SU-DHL-6 (cell line): ENCODE measurements at regions not wholly inside any gene's neighbourhood (a gene's known extent, or its start where the extent isn't known, plus 50 kb on each side); places are given as distances from the start of the nearest gene placed in this dataset.

Source experiments
- H2AFZ ChIP-seq: fragments of 200-600 bp; sonication (generic); 2 replicates; pipeline ENCODE4 v1.6.1; 2014; ENCODE audit warnings: low read depth, mild to moderate bottlenecking, moderate library complexity, mixed read lengths, antibody characterized with exemption, low read length; ENCODE audit not compliant: severe bottlenecking
- H3F3A ChIP-seq: fragments of 200-600 bp; shearing (Covaris generic); 2 replicates; pipeline ENCODE4 v1.6.0; 2016; ENCODE audit warnings: antibody characterized with exemption, mild to moderate bottlenecking; ENCODE audit not compliant: insufficient read depth
- H3K27ac ChIP-seq: fragments of 200-600 bp; sonication (generic); 2 replicates; pipeline ENCODE4 v1.5.1; 2016; ENCODE audit warnings: low read depth, mild to moderate bottlenecking, low read length, moderate library complexity, mixed read lengths
- H3K27me3 ChIP-seq: fragments of 200-600 bp; sonication (generic), shearing (Covaris generic); 2 replicates; pipeline ENCODE4 v1.6.0; 2014; ENCODE audit warnings: mild to moderate bottlenecking, low read length
- H3K36me3 ChIP-seq: fragments of 200-600 bp; sonication (generic); 2 replicates; pipeline ENCODE4 v1.6.1; 2014; ENCODE audit warnings: mild to moderate bottlenecking, low read length, mixed read lengths
- H3K4me2 ChIP-seq: fragments of 300-600, 200-600 bp; shearing (Covaris generic), sonication (generic); 2 replicates; pipeline ENCODE4 v1.6.0; 2014; ENCODE audit warnings: low read length, low read depth, mild to moderate bottlenecking; ENCODE audit not compliant: poor library complexity, severe bottlenecking
- H3K4me3 ChIP-seq: fragments of 200-600 bp; sonication (generic); 2 replicates; pipeline ENCODE4 v1.5.1; 2014; ENCODE audit warnings: antibody characterized with exemption, low read length, mild to moderate bottlenecking, mixed read lengths; ENCODE audit not compliant: insufficient read depth, poor library complexity, severe bottlenecking
- H3K79me2 ChIP-seq: fragments of 200-600 bp; sonication (generic); 2 replicates; pipeline ENCODE4 v1.6.1; 2014; ENCODE audit warnings: mild to moderate bottlenecking, low read length, moderate library complexity; ENCODE audit not compliant: insufficient read depth
- H3K9ac ChIP-seq: fragments of 200-600 bp; sonication (generic); 2 replicates; pipeline ENCODE4 v1.7.0; 2014; ENCODE audit warnings: mild to moderate bottlenecking, low read length
- H3K9me2 ChIP-seq: fragments of 200-600 bp; sonication (generic); replicated peaks from 2 replicates; pipeline ENCODE4 v1.6.1; 2014; ENCODE audit warnings: low read length; ENCODE audit not compliant: insufficient read depth
- H3K9me3 ChIP-seq: fragments of 200-600 bp; sonication (generic); 2 replicates; pipeline ENCODE4 v1.6.1; 2014; ENCODE audit warnings: low read length, mixed read lengths; ENCODE audit not compliant: insufficient read depth
- H4K20me1 ChIP-seq: fragments of 200-600 bp; sonication (generic); 2 replicates; pipeline ENCODE4 v1.6.1; 2014; ENCODE audit warnings: low read depth, mild to moderate bottlenecking, antibody characterized with exemption, low read length, moderate library complexity, mixed read lengths
- EZH2phosphoT487 ChIP-seq: fragments of 200-600 bp; sonication (generic), shearing (Covaris generic); conservative IDR thresholded peaks from 2 replicates; pipeline ENCODE4 v1.6.1; 2018; ENCODE audit warnings: mild to moderate bottlenecking, antibody characterized with exemption, low read length, moderate library complexity, mixed read lengths
- TF ChIP-seq, protein P1 (sequence below): fragments of 200-600 bp; sonication (generic); IDR thresholded peaks from one replicate; pipeline ENCODE4 v1.5.1; 2017; ENCODE audit warnings: antibody characterized with exemption, mild to moderate bottlenecking, low read length, moderate library complexity; ENCODE audit not compliant: insufficient read depth, poor library complexity, severe bottlenecking

DNA sequence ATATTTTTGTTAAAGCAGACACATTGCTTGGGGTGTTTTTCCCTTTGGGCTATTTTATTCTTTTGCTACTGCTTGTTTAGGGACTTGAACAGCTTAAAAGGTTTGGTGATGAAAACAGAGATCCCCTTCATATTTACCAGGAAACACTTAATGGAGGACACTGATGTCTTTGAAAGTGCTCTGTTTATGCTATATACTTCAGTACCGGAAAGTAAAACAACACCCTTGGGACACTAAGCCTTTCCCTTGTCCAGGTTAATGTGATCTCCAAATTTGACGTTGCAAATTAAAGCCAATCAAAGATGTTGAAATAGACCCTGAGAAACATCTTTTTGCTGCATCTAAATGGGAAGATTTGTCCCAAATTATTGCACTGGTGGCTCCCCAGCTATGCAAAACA, 564.6 kb upstream of the PKDCC start:
- no peaks in the 10 kb centered on the region for H3F3A ChIP-seq
- H3K36me3 ChIP-seq, result no peaks in the 10 kb centered on the region
- H3K4me2 ChIP-seq, result no peak overlapping the region
- H3K27ac ChIP-seq, result no peak overlapping the region
- H3K9ac ChIP-seq, result no peak overlapping the region
- H3K9me3 ChIP-seq, result no peaks in the 10 kb centered on the region
- no peaks in the 10 kb centered on the region for H4K20me1 ChIP-seq
- H3K79me2 ChIP-seq, result no peaks in the 10 kb centered on the region
- TF ChIP-seq, protein P1, sequence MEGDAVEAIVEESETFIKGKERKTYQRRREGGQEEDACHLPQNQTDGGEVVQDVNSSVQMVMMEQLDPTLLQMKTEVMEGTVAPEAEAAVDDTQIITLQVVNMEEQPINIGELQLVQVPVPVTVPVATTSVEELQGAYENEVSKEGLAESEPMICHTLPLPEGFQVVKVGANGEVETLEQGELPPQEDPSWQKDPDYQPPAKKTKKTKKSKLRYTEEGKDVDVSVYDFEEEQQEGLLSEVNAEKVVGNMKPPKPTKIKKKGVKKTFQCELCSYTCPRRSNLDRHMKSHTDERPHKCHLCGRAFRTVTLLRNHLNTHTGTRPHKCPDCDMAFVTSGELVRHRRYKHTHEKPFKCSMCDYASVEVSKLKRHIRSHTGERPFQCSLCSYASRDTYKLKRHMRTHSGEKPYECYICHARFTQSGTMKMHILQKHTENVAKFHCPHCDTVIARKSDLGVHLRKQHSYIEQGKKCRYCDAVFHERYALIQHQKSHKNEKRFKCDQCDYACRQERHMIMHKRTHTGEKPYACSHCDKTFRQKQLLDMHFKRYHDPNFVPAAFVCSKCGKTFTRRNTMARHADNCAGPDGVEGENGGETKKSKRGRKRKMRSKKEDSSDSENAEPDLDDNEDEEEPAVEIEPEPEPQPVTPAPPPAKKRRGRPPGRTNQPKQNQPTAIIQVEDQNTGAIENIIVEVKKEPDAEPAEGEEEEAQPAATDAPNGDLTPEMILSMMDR, result no peak
- TF ChIP-seq EZH2phosphoT487, result no peak
- H3K9me2 ChIP-seq, result no peaks in the 10 kb centered on the region
- H3K4me3 ChIP-seq, result no peak overlapping the region
- no peak overlapping the region for H2AFZ ChIP-seq
- no peaks in the 10 kb centered on the region for H3K27me3 ChIP-seq

DNA sequence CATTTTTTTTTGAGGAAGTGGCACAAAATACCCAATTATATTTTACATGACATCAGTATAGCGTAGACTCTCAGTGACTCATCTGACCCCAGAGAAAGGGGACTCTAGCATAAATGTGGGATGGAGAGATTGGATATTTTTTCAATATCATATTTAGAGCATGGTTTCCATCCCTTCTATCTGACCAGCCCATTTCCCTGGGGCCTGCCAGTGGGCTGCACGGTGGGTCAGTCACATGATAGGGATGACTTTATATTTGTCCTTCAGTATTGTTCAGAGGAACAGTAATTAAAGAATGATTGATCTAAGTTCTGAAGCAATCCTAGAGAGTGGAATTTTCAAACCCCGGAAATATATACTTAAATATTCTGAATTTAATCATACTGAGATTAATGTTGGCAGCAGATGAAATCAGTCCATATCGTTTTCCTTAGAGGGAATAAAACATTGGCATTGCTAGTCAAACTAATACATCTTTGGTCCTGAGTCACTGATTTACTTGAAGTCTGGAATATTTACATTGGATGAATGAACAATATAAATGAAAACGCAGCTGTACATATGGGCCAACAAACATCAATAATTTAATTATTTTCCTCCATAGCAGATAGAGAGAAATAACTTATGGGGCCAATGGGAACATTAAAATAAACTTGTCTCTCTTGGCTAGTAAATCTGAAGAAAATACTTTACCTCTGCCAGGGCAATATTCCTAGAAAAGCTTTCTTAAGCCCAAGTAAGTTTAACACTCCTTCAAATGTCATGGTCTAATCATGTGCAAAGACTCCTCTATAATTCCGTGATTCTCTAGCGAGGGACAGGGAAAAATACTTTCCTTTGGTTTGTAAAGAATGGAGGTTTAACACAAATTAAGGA, 563.6 kb upstream of the PKDCC start:
- Histone ChIP-seq H3K36me3 (no peaks in the 10 kb centered on the region), H3F3A (no peaks in the 10 kb centered on the region), H3K4me3 (no peak overlapping the region), H3K27me3 (no peaks in the 10 kb centered on the region), H4K20me1 (no peaks in the 10 kb centered on the region), H3K4me2 (no peak overlapping the region), H3K9me2 (no peaks in the 10 kb centered on the region), H3K9ac (no peak overlapping the region), H3K27ac (no peak overlapping the region), H2AFZ (no peak overlapping the region), H3K9me3 (no peaks in the 10 kb centered on the region), H3K79me2 (no peaks in the 10 kb centered on the region)
- TF ChIP-seq EZH2phosphoT487, result no peak
- TF ChIP-seq, protein P1, result no peak

DNA sequence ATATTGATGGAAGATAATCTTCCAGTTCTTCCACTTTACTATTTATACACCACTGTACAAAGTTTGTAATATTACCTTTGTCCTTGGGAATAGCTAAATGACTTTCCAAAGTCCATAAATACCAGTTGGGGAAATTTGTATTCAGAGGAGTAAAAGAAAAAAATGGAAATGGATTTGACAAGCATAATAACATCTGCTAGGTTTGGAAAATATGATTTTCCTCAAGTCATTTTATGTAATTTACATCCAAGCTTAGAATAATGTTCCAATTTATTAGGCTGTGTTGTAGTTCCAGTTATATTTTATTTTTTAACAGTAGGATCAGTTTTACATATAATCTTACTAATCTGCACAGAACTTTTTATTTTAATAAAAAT, 563.0 kb upstream of the PKDCC start:
- no peaks in the 10 kb centered on the region for H3F3A ChIP-seq
- TF ChIP-seq, protein P1, result no peak
- TF ChIP-seq EZH2phosphoT487, result no peak
- no peaks in the 10 kb centered on the region for H3K9me2 ChIP-seq
- H4K20me1 ChIP-seq, result no peaks in the 10 kb centered on the region
- no peak overlapping the region for H3K4me3 ChIP-seq
- H3K27ac ChIP-seq, result no peak overlapping the region
- H3K79me2 ChIP-seq, result no peaks in the 10 kb centered on the region
- H3K9me3 ChIP-seq, result no peaks in the 10 kb centered on the region
- no peak overlapping the region for H2AFZ ChIP-seq
- no peak overlapping the region for H3K9ac ChIP-seq
- no peaks in the 10 kb centered on the region for H3K27me3 ChIP-seq
- H3K36me3 ChIP-seq, result no peaks in the 10 kb centered on the region
- no peak overlapping the region for H3K4me2 ChIP-seq
